H9 (cell line): ENCODE measurements at regions not wholly inside any gene's neighbourhood (a gene's known extent, or its start where the extent isn't known, plus 50 kb on each side); places are given as distances from the start of the nearest gene placed in this dataset.

Experiments used
- DNase-seq: peaks from one replicate; pipeline ENCODE4 v3.0.0-alpha.2; 2017
- H2AFZ ChIP-seq: one replicate; pipeline ENCODE4 v1.6.1; 2013; ENCODE audit warnings: mild to moderate bottlenecking, low read length, control low read depth, moderate library complexity
- H2AK5ac ChIP-seq: 2 replicates; pipeline ENCODE4 v1.6.1; 2013; ENCODE audit warnings: low read length, control low read depth, mixed read lengths; ENCODE audit not compliant: insufficient read length
- H2BK120ac ChIP-seq: one replicate; pipeline ENCODE4 v1.6.1; 2013; ENCODE audit warnings: low read depth, mild to moderate bottlenecking, low read length, control low read depth, inconsistent platforms; ENCODE audit not compliant: poor library complexity, severe bottlenecking
- H2BK12ac ChIP-seq: 2 replicates; pipeline ENCODE4 v1.6.1; 2013; ENCODE audit warnings: low read length, control low read depth, mixed read lengths, low read depth; ENCODE audit not compliant: insufficient read length
- H2BK15ac ChIP-seq: 2 replicates; pipeline ENCODE4 v1.6.1; 2013; ENCODE audit warnings: low read depth, low read length, control low read depth
- H2BK20ac ChIP-seq: one replicate; pipeline ENCODE4 v1.6.1; 2013; ENCODE audit warnings: low read depth, mild to moderate bottlenecking, low read length, control low read depth, inconsistent platforms; ENCODE audit not compliant: poor library complexity, severe bottlenecking
- H2BK5ac ChIP-seq: 2 replicates; pipeline ENCODE4 v1.6.1; 2013; ENCODE audit warnings: low read length, control low read depth, mixed read lengths; ENCODE audit not compliant: insufficient read length
- H3K14ac ChIP-seq: 2 replicates; pipeline ENCODE4 v1.6.1; 2013; ENCODE audit warnings: low read length, control low read depth; ENCODE audit not compliant: insufficient read depth
- H3K18ac ChIP-seq: 2 replicates; pipeline ENCODE4 v1.6.1; 2013; ENCODE audit warnings: low read depth, mild to moderate bottlenecking, mixed read lengths, low read length, control low read depth; ENCODE audit not compliant: insufficient read length
- H3K23ac ChIP-seq: 2 replicates; pipeline ENCODE4 v1.6.1; 2013; ENCODE audit warnings: low read length, control low read depth, mixed read lengths, low read depth; ENCODE audit not compliant: insufficient read length
- H3K23me2 ChIP-seq: 2 replicates; pipeline ENCODE4 v1.6.1; 2013; ENCODE audit warnings: low read depth, mild to moderate bottlenecking, mixed read lengths, low read length, control low read depth; ENCODE audit not compliant: insufficient read length, poor library complexity, severe bottlenecking
- H3K27ac ChIP-seq: 2 replicates; pipeline ENCODE4 v1.5.1; 2013; ENCODE audit warnings: low read length, control low read depth, mixed read lengths, low read depth; ENCODE audit not compliant: insufficient read length
- H3K27me3 ChIP-seq: 2 replicates; pipeline ENCODE4 v1.6.1; 2013; ENCODE audit warnings: low read length, control low read depth, inconsistent platforms; ENCODE audit not compliant: insufficient read depth
- H3K4ac ChIP-seq: 2 replicates; pipeline ENCODE4 v1.6.1; 2013; ENCODE audit warnings: low read depth, mild to moderate bottlenecking, control low read depth, inconsistent platforms, low read length, moderate library complexity
- H3K4me1 ChIP-seq: 2 replicates; pipeline ENCODE4 v1.6.1; 2013; ENCODE audit warnings: low read length, control low read depth, inconsistent platforms; ENCODE audit not compliant: insufficient read depth
- H3K4me2 ChIP-seq: 2 replicates; pipeline ENCODE4 v1.6.1; 2013; ENCODE audit warnings: low read length, control low read depth, mixed read lengths; ENCODE audit not compliant: insufficient read length, insufficient read depth
- H3K56ac ChIP-seq: 2 replicates; pipeline ENCODE4 v1.6.1; 2013; ENCODE audit warnings: low read depth, mild to moderate bottlenecking, mixed read lengths, low read length, control low read depth; ENCODE audit not compliant: insufficient read length
- H3K79me1 ChIP-seq: 2 replicates; pipeline ENCODE4 v1.6.1; 2013; ENCODE audit warnings: low read depth, mild to moderate bottlenecking, moderate library complexity, low read length, control low read depth, inconsistent platforms; ENCODE audit not compliant: insufficient read depth, poor library complexity, severe bottlenecking
- H3K79me2 ChIP-seq: 2 replicates; pipeline ENCODE4 v1.6.1; 2013; ENCODE audit warnings: low read length, control low read depth, inconsistent platforms; ENCODE audit not compliant: insufficient read depth
- H3K9ac ChIP-seq: 2 replicates; pipeline ENCODE4 v1.6.1; 2013; ENCODE audit warnings: low read length, control low read depth, mixed read lengths; ENCODE audit not compliant: insufficient read length; ENCODE audit errors: extremely low read depth
- H3K9me3 ChIP-seq: one replicate; pipeline ENCODE4 v1.6.1; 2013; ENCODE audit warnings: low read depth, low read length, inconsistent platforms; ENCODE audit not compliant: control insufficient read depth
- H3T11ph ChIP-seq: one replicate; pipeline ENCODE4 v1.6.1; 2013; ENCODE audit warnings: mild to moderate bottlenecking, low read length, control low read depth, inconsistent platforms
- H4K20me1 ChIP-seq: one replicate; pipeline ENCODE4 v1.6.1; 2013; ENCODE audit not compliant: control insufficient read depth, insufficient read length, insufficient read depth
- H4K5ac ChIP-seq: 2 replicates; pipeline ENCODE4 v1.6.1; 2013; ENCODE audit warnings: low read depth, mild to moderate bottlenecking, mixed read lengths, low read length, control low read depth; ENCODE audit not compliant: insufficient read length
- H4K8ac ChIP-seq: replicated peaks from 2 replicates; pipeline ENCODE4 v1.6.1; 2013; ENCODE audit warnings: low read length, control low read depth, mixed read lengths, low read depth; ENCODE audit not compliant: insufficient read length
- H4K91ac ChIP-seq: 2 replicates; pipeline ENCODE4 v1.6.1; 2013; ENCODE audit warnings: low read depth, mild to moderate bottlenecking, moderate library complexity, mixed read lengths, low read length, control low read depth; ENCODE audit not compliant: insufficient read length
- H3K27ac Mint-ChIP-seq, 3 experiments: 2 replicates in 2 of 3; 3 replicates in 1 of 3; pipeline ENCODE4 v1.8.0; 2020 to 2021; ENCODE audit warnings: mixed read lengths in 3 of 3, mild to moderate bottlenecking in 1 of 3, moderate library complexity in 1 of 3
- H3K27me3 Mint-ChIP-seq: 2 replicates; pipeline ENCODE4 v1.8.0; 2021; ENCODE audit warnings: low read depth, mild to moderate bottlenecking, moderate library complexity, mixed read lengths
- H3K36me3 Mint-ChIP-seq, 3 experiments: 2 replicates in 2 of 3; 3 replicates in 1 of 3; pipeline ENCODE4 v1.8.0; 2020 to 2021; ENCODE audit warnings: low read depth in 3 of 3, mixed read lengths in 3 of 3; ENCODE audit not compliant: insufficient read depth in 1 of 3
- H3K4me1 Mint-ChIP-seq, 2 experiments: 2 replicates each; pipeline ENCODE4 v1.8.0; 2020; ENCODE audit warnings: mixed read lengths in 2 of 2
- H3K4me3 Mint-ChIP-seq, 2 experiments: 2 replicates in 1 of 2; 3 replicates in 1 of 2; pipeline ENCODE4 v1.8.0; 2020 to 2021; ENCODE audit warnings: mild to moderate bottlenecking in 2 of 2, mixed read lengths in 2 of 2, moderate library complexity in 1 of 2
- H3K9me3 Mint-ChIP-seq, 2 experiments: 2 replicates in 1 of 2; 3 replicates in 1 of 2; pipeline ENCODE4 v1.8.0; 2020; ENCODE audit warnings: mild to moderate bottlenecking in 2 of 2, mixed read lengths in 2 of 2, moderate library complexity in 1 of 2
- WGBS: extraction: QIAGEN DNeasy Blood & Tissue Kit; methylation state at CpG from one replicate; pipeline ENCODE4 v1.1.7; 2013; ENCODE audit warnings: missing lambda C conversion rate, low lambda C conversion rate, mixed read lengths; ENCODE audit not compliant: insufficient read length; ENCODE audit errors: extremely low coverage; 5-methylcytosine and 5-hydroxymethylcytosine counted together
- TF ChIP-seq, protein P1 (sequence below): fragments of 200-600 bp; sonication (generic); conservative IDR thresholded peaks from 3 replicates; pipeline ENCODE4 v1.8.0; 2021; ENCODE audit warnings: antibody characterized with exemption, mild to moderate bottlenecking

DNA sequence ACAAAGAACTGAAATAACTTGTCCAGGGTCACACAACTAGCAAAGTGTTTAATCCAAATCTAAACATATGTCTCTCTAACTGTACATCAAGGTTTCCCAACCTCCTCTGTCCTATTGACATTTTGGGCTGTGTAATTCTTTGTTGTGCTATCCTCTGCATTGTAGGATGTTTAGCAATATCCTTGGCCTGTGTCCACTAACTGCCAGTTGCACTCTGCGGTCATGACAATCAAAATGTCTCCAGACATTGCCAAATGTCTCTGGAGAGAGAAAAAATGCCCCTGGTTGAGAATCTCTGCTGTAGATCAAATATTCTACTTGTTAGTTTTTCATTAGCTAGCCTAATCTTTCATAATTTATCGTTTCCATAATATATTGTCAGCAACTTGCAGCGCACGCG is 353.4 kb upstream of the NEGR1 start:
- Histone ChIP-seq H2BK15ac (no peak overlapping the region), H2BK12ac (no peak overlapping the region), H3K27ac (no peak overlapping the region), H2BK120ac (no peak overlapping the region), H4K20me1 (no peaks in the 10 kb centered on the region), H3T11ph (no peak overlapping the region), H3K27me3 (no peaks in the 10 kb centered on the region), H3K4me2 (no peak overlapping the region), H3K18ac (no peak overlapping the region), H3K23me2 (no peaks in the 10 kb centered on the region), H2AFZ (no peak overlapping the region), H3K79me1 (no peaks in the 10 kb centered on the region), H2BK5ac (no peak overlapping the region), H2AK5ac (no peak overlapping the region), H4K91ac (no peak overlapping the region), H3K4me1 (no peaks in the 10 kb centered on the region; the same call in 1 of the 2 replicates), H3K14ac (no peak overlapping the region), H3K79me2 (no peaks in the 10 kb centered on the region), H4K8ac (no peak overlapping the region), H3K56ac (no peak overlapping the region), H2BK20ac (no peak overlapping the region), H3K23ac (no peak overlapping the region), H3K9me3 (no peaks in the 10 kb centered on the region), H4K5ac (no peak overlapping the region), H3K9ac (no peak overlapping the region), H3K4ac (no peak overlapping the region)
- WGBS, result no CpG with 5 or more reads among the region's 5 CpGs
- no peaks in the 10 kb centered on the region for H3K9me3 Mint-ChIP-seq
- TF ChIP-seq, protein P1, sequence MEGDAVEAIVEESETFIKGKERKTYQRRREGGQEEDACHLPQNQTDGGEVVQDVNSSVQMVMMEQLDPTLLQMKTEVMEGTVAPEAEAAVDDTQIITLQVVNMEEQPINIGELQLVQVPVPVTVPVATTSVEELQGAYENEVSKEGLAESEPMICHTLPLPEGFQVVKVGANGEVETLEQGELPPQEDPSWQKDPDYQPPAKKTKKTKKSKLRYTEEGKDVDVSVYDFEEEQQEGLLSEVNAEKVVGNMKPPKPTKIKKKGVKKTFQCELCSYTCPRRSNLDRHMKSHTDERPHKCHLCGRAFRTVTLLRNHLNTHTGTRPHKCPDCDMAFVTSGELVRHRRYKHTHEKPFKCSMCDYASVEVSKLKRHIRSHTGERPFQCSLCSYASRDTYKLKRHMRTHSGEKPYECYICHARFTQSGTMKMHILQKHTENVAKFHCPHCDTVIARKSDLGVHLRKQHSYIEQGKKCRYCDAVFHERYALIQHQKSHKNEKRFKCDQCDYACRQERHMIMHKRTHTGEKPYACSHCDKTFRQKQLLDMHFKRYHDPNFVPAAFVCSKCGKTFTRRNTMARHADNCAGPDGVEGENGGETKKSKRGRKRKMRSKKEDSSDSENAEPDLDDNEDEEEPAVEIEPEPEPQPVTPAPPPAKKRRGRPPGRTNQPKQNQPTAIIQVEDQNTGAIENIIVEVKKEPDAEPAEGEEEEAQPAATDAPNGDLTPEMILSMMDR, result no peak
- no peak overlapping the region for H3K4me3 Mint-ChIP-seq
- no peak overlapping the region for H3K27ac Mint-ChIP-seq
- no peak for DNase-seq
- H3K4me1 Mint-ChIP-seq, result peaks cover 10 to 16% of the 10 kb centered on the region in 2 experiments
- H3K36me3 Mint-ChIP-seq, result no peaks in the 10 kb centered on the region
- no peaks in the 10 kb centered on the region for H3K27me3 Mint-ChIP-seq
